Sigmoid colon (tissue), 6 donors: ENCODE measurements at regions not wholly inside any gene's neighbourhood (a gene's known extent, or its start where the extent isn't known, plus 50 kb on each side); places are given as distances from the start of the nearest gene placed in this dataset.

Experiments
- DNase-seq: peaks from one replicate; pipeline ENCODE4 v3.0.0-alpha.2; 2019
- H3K27ac ChIP-seq, 4 donors: fragments of 200-600 bp; sonication (generic); one replicate each; pipeline ENCODE4 v1.5.1; 2016 to 2019; ENCODE audit warnings: mild to moderate bottlenecking in 1 of 4
- H3K27me3 ChIP-seq, 3 donors: fragments of 200-600 bp; sonication (generic); one replicate each; pipeline ENCODE4 v1.5.1; 2019; ENCODE audit warnings: mild to moderate bottlenecking in 1 of 3
- H3K36me3 ChIP-seq, 4 donors: fragments of 200-600 bp; sonication (generic); one replicate each; pipeline ENCODE4 v1.5.1; 2016 to 2019
- H3K4me1 ChIP-seq, 4 donors: fragments of 200-600 bp; sonication (generic); one replicate each; pipeline ENCODE4 v1.5.1; 2017 to 2019
- H3K4me3 ChIP-seq, 4 donors: fragments of 200-600 bp; sonication (generic); one replicate each; pipeline ENCODE4 v1.5.1; 2017 to 2019; ENCODE audit warnings: mild to moderate bottlenecking in 2 of 4, moderate library complexity in 1 of 4
- H3K9me3 ChIP-seq, 4 donors: fragments of 200-600 bp in 3 of 4; sonication (generic) in 3 of 4; one replicate each; pipeline versions ENCODE4 v1.5.1 to v1.6.1; 2013 to 2019
- CTCF ChIP-seq, 4 experiments: fragments of 450-650 bp in 3 of 4; fragments of 200-600 bp in 1 of 4; IDR thresholded peaks; one replicate each; pipeline ENCODE4 v1.5.1; 2016 to 2019; ENCODE audit warnings: antibody characterized with exemption in 4 of 4, mild to moderate bottlenecking in 3 of 4, moderate library complexity in 2 of 4
- EP300 ChIP-seq, 4 donors: sonication (generic); formaldehyde crosslinking; IDR thresholded peaks; one replicate each; pipeline ENCODE4 v1.6.1; 2017; ENCODE audit warnings: antibody characterized with exemption in 4 of 4
- POLR2A ChIP-seq, 2 donors: fragments of 450-650 bp; IDR thresholded peaks; one replicate each; pipeline ENCODE4 v1.6.1; 2016; ENCODE audit warnings: antibody characterized with exemption in 2 of 2, mild to moderate bottlenecking in 2 of 2, moderate library complexity in 2 of 2
- POLR2AphosphoS5 ChIP-seq, 4 donors: sonication (generic); formaldehyde crosslinking; IDR thresholded peaks; one replicate each; pipeline ENCODE4 v1.6.1; 2017; ENCODE audit warnings: antibody characterized with exemption in 4 of 4
- WGBS, 2 donors: extraction: QIAGEN DNeasy Blood & Tissue Kit; methylation state at CpG; one replicate each; pipeline ENCODE4 v1.1.7; 2013; 5-methylcytosine and 5-hydroxymethylcytosine counted together
- intact Hi-C: fragments of 100-400 bp; cut with DNase I; formaldehyde crosslinking; loops from one replicate; pipeline ENCODE4 v1.15.1; 2023
- donor health status: healthy with polysubstance abuse.
- donor health status: healthy.

GRCh38 chr16:17839272-17839671 is 368.5 kb upstream of the XYLT1 start:
- intact Hi-C loops, result no loop called here
- Histone ChIP-seq H3K4me3 (no peak overlapping the region), H3K36me3 (no peaks in the 10 kb centered on the region), H3K4me1 (no peaks in the 10 kb centered on the region), H3K9me3 (no peaks in the 10 kb centered on the region), H3K27me3 (peaks cover 0 to 4% (median 0%) of the 10 kb centered on the region in 3 donors), H3K27ac (no peak overlapping the region)
- DNase-seq, result no peak
- 84 to 91% methylated on average over 9 of the region's 9 CpGs for WGBS, 2 donors
- no peak for TF ChIP-seq CTCF (IDR thresholded peaks at IDR 0.05)
- TF ChIP-seq POLR2AphosphoS5 (IDR thresholded peaks at IDR 0.05), result no peak
- no peak for TF ChIP-seq EP300 (IDR thresholded peaks at IDR 0.05)
- TF ChIP-seq POLR2A (IDR thresholded peaks at IDR 0.05), result no peak

- intact Hi-C loops, result no loop called here
- 67 to 74% methylated on average over 12 of the region's 12 CpGs for WGBS, 2 donors
- no peak for DNase-seq
Observed at GRCh38 chr16:17836868-17837602, 366.3 kb upstream of the XYLT1 start.

GRCh38 chr16:17835118-17835876 is 364.5 kb upstream of the XYLT1 start:
- Histone ChIP-seq H3K4me1 (peaks cover 0 to 1% (median 0%) of the 10 kb centered on the region in 4 donors), H3K27me3 (no peaks in the 10 kb centered on the region), H3K4me3 (no peak overlapping the region), H3K36me3 (no peaks in the 10 kb centered on the region), H3K9me3 (no peaks in the 10 kb centered on the region), H3K27ac (no peak overlapping the region)
- intact Hi-C loops, result no loop called here
- TF ChIP-seq CTCF (IDR thresholded peaks at IDR 0.05), result no peak
- no peak for TF ChIP-seq POLR2AphosphoS5 (IDR thresholded peaks at IDR 0.05)
- TF ChIP-seq POLR2A (IDR thresholded peaks at IDR 0.05), result no peak
- no peak for TF ChIP-seq EP300 (IDR thresholded peaks at IDR 0.05)
- no peak for DNase-seq
- 73 to 85% methylated on average over 4 of the region's 4 CpGs for WGBS, 2 donors

More at GRCh38 chr16:17836868-17837602, 366.3 kb upstream of the XYLT1 start:
- Histone ChIP-seq H3K27me3 (no peaks in the 10 kb centered on the region), H3K36me3 (no peaks in the 10 kb centered on the region), H3K4me3 (no peak overlapping the region), H3K9me3 (no peaks in the 10 kb centered on the region), H3K4me1 (no peaks in the 10 kb centered on the region), H3K27ac (no peak overlapping the region)
- TF ChIP-seq CTCF (IDR thresholded peaks at IDR 0.05), result no peak
- TF ChIP-seq EP300 (IDR thresholded peaks at IDR 0.05), result no peak
- TF ChIP-seq POLR2A (IDR thresholded peaks at IDR 0.05), result no peak
- no peak for TF ChIP-seq POLR2AphosphoS5 (IDR thresholded peaks at IDR 0.05)

- intact Hi-C loops, result no loop called here
- H3K27me3 ChIP-seq, result no peaks in the 10 kb centered on the region
- H3K4me3 ChIP-seq, result no peak overlapping the region
- TF ChIP-seq POLR2AphosphoS5 (IDR thresholded peaks at IDR 0.05) (no peak), CTCF (IDR thresholded peaks at IDR 0.05) (no peak), POLR2A (IDR thresholded peaks at IDR 0.05) (no peak), EP300 (IDR thresholded peaks at IDR 0.05) (no peak)
- no peaks in the 10 kb centered on the region for H3K9me3 ChIP-seq
- 90 to 91% methylated on average over 2 of the region's 2 CpGs for WGBS, 2 donors
- DNase-seq, result no peak
- H3K4me1 ChIP-seq, result peaks cover 0 to 22% (median 11%) of the 10 kb centered on the region in 4 donors
- H3K27ac ChIP-seq, result no peak overlapping the region
- no peaks in the 10 kb centered on the region for H3K36me3 ChIP-seq
Observed at GRCh38 chr16:17832738-17833137, 362.0 kb upstream of the XYLT1 start.
